HepG2 (cell line): ENCODE measurements at regions not wholly inside any gene's neighbourhood (a gene's known extent, or its start where the extent isn't known, plus 50 kb on each side); places are given as distances from the start of the nearest gene placed in this dataset.

Experiments
- ATAC-seq: fragments of 200-7000 bp; cut with Tn5 transposase; 3 replicates; pipeline ENCODE4 v1.9.1; 2020; ENCODE audit warnings: mild to moderate bottlenecking, moderate library complexity
- BruUV-seq: library from RNA; stranded (reverse); fragments of 400-500 nt; replicated peaks from 2 replicates; lab custom pipeline; 2021; lab: Mats Ljungman, UMichigan
- CTCF ChIA-PET: fragments of 300-600 bp; formaldehyde crosslinking; extraction: SDS; loops from one replicate; lab custom pipeline; 2021; ENCODE audit warnings: low total read pairs, inconsistent platforms, low intra/inter-chr PET ratio; lab: Yijun Ruan, JAX
- POLR2A ChIA-PET: fragments of 350-600 bp; sonication (Branson Sonifier 250); formaldehyde crosslinking; loops from one replicate; lab custom pipeline; 2020; ENCODE audit warnings: antibody characterized with exemption, inconsistent platforms; lab: Yijun Ruan, JAX
- DNase-seq: peaks from one replicate; pipeline ENCODE4 v3.0.0-alpha.2; 2015; ENCODE audit warnings: low spot score
- FAIRE-seq: peaks from 3 replicates; lab custom pipeline; 2011; peaks lifted over from hg19 to GRCh38; lab: Jason Lieb, UNC
- H2AFZ ChIP-seq: one replicate; pipeline ENCODE4 v1.6.1; 2011; ENCODE audit warnings: low read length, inconsistent platforms
- H3K27ac ChIP-seq: fragments of 300-600 bp; 3 replicates; pipeline ENCODE4 v1.8.0; 2011; ENCODE audit warnings: mixed run types, mild to moderate bottlenecking, mixed read lengths, low read length, inconsistent platforms; ENCODE audit not compliant: insufficient read depth; ENCODE audit errors: extremely low read length
- H3K27me3 ChIP-seq, 2 experiments: fragments of 200-600 bp in 1 of 2; 2 replicates in 1 of 2; 3 replicates in 1 of 2; pipeline versions ENCODE4 v1.6.0 to v1.8.0; 2011; ENCODE audit warnings: low read length in 2 of 2, mild to moderate bottlenecking in 2 of 2, moderate library complexity in 2 of 2, inconsistent platforms in 1 of 2; ENCODE audit not compliant: insufficient read depth in 2 of 2, control insufficient read depth in 1 of 2
- H3K36me3 ChIP-seq, 2 experiments: fragments of 200-600 bp in 1 of 2; replicated peaks in 1 of 2; 2 replicates in 1 of 2; 3 replicates in 1 of 2; pipeline versions ENCODE4 v1.5.1 to v1.8.0; 2011; ENCODE audit warnings: low read length in 2 of 2, inconsistent platforms in 1 of 2; ENCODE audit not compliant: insufficient read depth in 2 of 2, control insufficient read depth in 1 of 2
- H3K4me1 ChIP-seq: 2 replicates; pipeline ENCODE4 v1.5.1; 2012; ENCODE audit warnings: low read length, inconsistent platforms; ENCODE audit not compliant: insufficient read depth
- H3K4me2 ChIP-seq: 2 replicates; pipeline ENCODE4 v1.6.0; 2011; ENCODE audit warnings: low read depth, low read length, inconsistent platforms
- H3K4me3 ChIP-seq, 3 experiments: fragments of 200-600 bp in 1 of 3; sonication (generic), shearing (Covaris generic) in 1 of 3; replicated peaks in 1 of 3; 2 replicates each; pipeline ENCODE4 v1.5.1; 2011 to 2016; ENCODE audit warnings: low read length in 3 of 3, inconsistent platforms in 2 of 3, low read depth in 2 of 3, mild to moderate bottlenecking in 2 of 3, control low read depth in 1 of 3, mixed read lengths in 1 of 3; ENCODE audit not compliant: insufficient read depth in 1 of 3
- H3K79me2 ChIP-seq: one replicate; pipeline ENCODE4 v1.6.1; 2011; ENCODE audit warnings: low read length, inconsistent platforms; ENCODE audit not compliant: insufficient read depth
- H3K9ac ChIP-seq: 2 replicates; pipeline ENCODE4 v1.6.0; 2011; ENCODE audit warnings: mild to moderate bottlenecking, low read depth, low read length, inconsistent platforms; ENCODE audit not compliant: insufficient read depth
- H3K9me3 ChIP-seq: 2 replicates; pipeline ENCODE4 v1.5.1; 2012; ENCODE audit warnings: mild to moderate bottlenecking, low read length
- H4K20me1 ChIP-seq: 2 replicates; pipeline ENCODE4 v1.6.0; 2011; ENCODE audit warnings: inconsistent platforms, mild to moderate bottlenecking, low read length, moderate library complexity; ENCODE audit not compliant: insufficient read depth
- BRD4 ChIP-seq: sonication (generic); formaldehyde crosslinking; IDR thresholded peaks from 2 replicates; pipeline ENCODE4 v1.4.0; 2020; ENCODE audit warnings: missing genetic modification reagents
- FOXK2 ChIP-seq: fragments of 450-650 bp; IDR thresholded peaks from 2 replicates; pipeline ENCODE4 v1.6.1; 2016
- GMEB2 ChIP-seq: IDR thresholded peaks from 2 replicates; pipeline ENCODE4 v1.6.1; 2016; ENCODE audit warnings: missing biosample characterization, missing genetic modification reagents, low read depth
- HIVEP1 ChIP-seq: sonication (generic); formaldehyde crosslinking; IDR thresholded peaks from 2 replicates; pipeline ENCODE4 v1.4.0; 2020; ENCODE audit warnings: mild to moderate bottlenecking, missing genetic modification reagents
- JARID2 ChIP-seq: sonication (generic); formaldehyde crosslinking; IDR thresholded peaks from 2 replicates; pipeline ENCODE4 v1.8.1; 2023; ENCODE audit warnings: missing genetic modification reagents, inconsistent platforms; ENCODE audit not compliant: insufficient replicate concordance
- NFYB ChIP-seq: sonication (generic); formaldehyde crosslinking; IDR thresholded peaks from 2 replicates; pipeline ENCODE4 v1.4.0; 2020; ENCODE audit warnings: missing genetic modification reagents
- NR2F1 ChIP-seq, 2 experiments: fragments of 450-650 bp in 1 of 2; formaldehyde crosslinking in 1 of 2; IDR thresholded peaks; 2 replicates each; pipeline versions ENCODE4 v1.5.0 to v1.6.1; 2016 to 2020; ENCODE audit warnings: mild to moderate bottlenecking in 1 of 2, missing compliant biosample characterization in 1 of 2, missing genetic modification reagents in 1 of 2, moderate library complexity in 1 of 2
- RFXANK ChIP-seq: IDR thresholded peaks from 2 replicates; pipeline ENCODE4 v1.6.1; 2016
- THYN1 ChIP-seq: sonication (generic); formaldehyde crosslinking; IDR thresholded peaks from 2 replicates; pipeline ENCODE4 v1.8.1; 2023; ENCODE audit warnings: low read depth, mild to moderate bottlenecking, moderate library complexity, missing genetic modification reagents, borderline replicate concordance
- ZNF207 ChIP-seq: fragments of 450-650 bp; IDR thresholded peaks from 2 replicates; pipeline ENCODE4 v1.6.1; 2016; ENCODE audit warnings: antibody characterized with exemption, borderline replicate concordance
- ZNF550 ChIP-seq: sonication (generic); formaldehyde crosslinking; IDR thresholded peaks from 2 replicates; pipeline ENCODE4 v1.4.0; 2020; ENCODE audit warnings: mild to moderate bottlenecking, missing genetic modification reagents, borderline replicate concordance
- ZNF556 ChIP-seq: sonication (generic); formaldehyde crosslinking; IDR thresholded peaks from 2 replicates; pipeline ENCODE4 v1.4.0; 2020; ENCODE audit warnings: mild to moderate bottlenecking, missing genetic modification reagents, borderline replicate concordance
- ZNF607 ChIP-seq: sonication (generic); formaldehyde crosslinking; IDR thresholded peaks from 2 replicates; pipeline ENCODE4 v1.5.1; 2020; ENCODE audit warnings: missing genetic modification reagents, mild to moderate bottlenecking, borderline replicate concordance
- ZNF639 ChIP-seq: conservative IDR thresholded peaks from 2 replicates; pipeline ENCODE4 v1.6.1; 2018; ENCODE audit warnings: missing genetic modification reagents
- ZNF713 ChIP-seq: sonication (generic); formaldehyde crosslinking; IDR thresholded peaks from 2 replicates; pipeline ENCODE4 v1.4.0; 2020; ENCODE audit warnings: mild to moderate bottlenecking, missing genetic modification reagents
- ZNF768 ChIP-seq: sonication (generic); formaldehyde crosslinking; IDR thresholded peaks from 2 replicates; pipeline ENCODE4 v1.4.0; 2020; ENCODE audit warnings: missing genetic modification reagents
- WGBS: methylation state at CpG from one replicate; pipeline ENCODE4 v1.1.6; 2017; ENCODE audit warnings: low lambda C conversion rate; 5-methylcytosine and 5-hydroxymethylcytosine counted together
- in situ Hi-C: cut with HindIII; loops from 2 replicates; pipeline ENCODE4 v1.10.0; 2017; ENCODE audit warnings: low pct_unique_long_range_greater_than_20kb; ENCODE audit not compliant: extremely low pct_ligation_motif_present
- intact Hi-C: fragments of 100-400 bp; cut with micrococcal nuclease; formaldehyde crosslinking; loops from one replicate; pipeline ENCODE4 v1.10.0; 2022; ENCODE audit not compliant: unreplicated experiment
- TF ChIP-seq, protein P1 (sequence below): sonication (generic); formaldehyde crosslinking; IDR thresholded peaks from 2 replicates; pipeline ENCODE4 v1.4.0; 2020; ENCODE audit warnings: missing genetic modification reagents
- TF ChIP-seq, protein P2 (sequence below): sonication (generic); formaldehyde crosslinking; conservative IDR thresholded peaks from 2 replicates; pipeline ENCODE4 v1.8.0; 2022; ENCODE audit warnings: missing genetic modification reagents

DNA sequence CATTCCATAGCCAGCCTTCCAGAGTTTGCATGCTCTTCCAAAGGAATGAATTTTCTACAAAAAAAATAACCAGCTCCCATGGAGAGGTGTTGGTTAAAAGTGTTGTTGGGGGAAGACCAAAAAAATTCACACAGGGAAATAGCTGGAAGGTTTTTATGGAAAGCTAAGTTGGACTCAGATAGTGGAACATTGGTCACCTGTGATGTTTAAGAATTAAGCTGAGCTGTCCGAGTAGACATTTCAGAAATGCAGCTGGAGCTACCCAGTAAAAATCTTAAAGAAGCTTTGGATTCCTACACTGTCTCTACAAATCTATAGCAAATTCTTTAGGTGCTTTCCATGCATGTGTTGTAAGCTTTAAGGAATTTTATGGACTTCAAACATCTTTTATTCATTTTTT, 155.5 kb downstream of the THBS2 start:
- in situ Hi-C loops (no loop called here), intact Hi-C loops (no loop called here)
- H3K4me1 ChIP-seq, result no peaks in the 10 kb centered on the region
- FAIRE-seq, result no peak
- H3K27ac ChIP-seq, result no peak overlapping the region
- DNase-seq, result no peak
- 14% methylated on average over 1 of the region's 1 CpG for WGBS
- ATAC-seq, result no peak
- CTCF ChIA-PET, result no interaction called here
- no peaks in the 10 kb centered on the region for H3K9me3 ChIP-seq
- peaks cover 0 to 13% of the 10 kb centered on the region in 2 experiments for H3K27me3 ChIP-seq
- H3K4me3 ChIP-seq, result no peak overlapping the region
- BruUV-seq, result no TSS peak
- no peaks in the 10 kb centered on the region for H4K20me1 ChIP-seq
- POLR2A ChIA-PET, result no interaction called here
- no peaks in the 10 kb centered on the region for H3K36me3 ChIP-seq
- no peak overlapping the region for H2AFZ ChIP-seq
- no peak overlapping the region for H3K4me2 ChIP-seq
- no peak overlapping the region for H3K9ac ChIP-seq
- H3K79me2 ChIP-seq, result no peaks in the 10 kb centered on the region
- TF ChIP-seq ZNF207, result no peak
- no peak for TF ChIP-seq ZNF556 (CRISPR knock-in tag)
- TF ChIP-seq, protein P1, sequence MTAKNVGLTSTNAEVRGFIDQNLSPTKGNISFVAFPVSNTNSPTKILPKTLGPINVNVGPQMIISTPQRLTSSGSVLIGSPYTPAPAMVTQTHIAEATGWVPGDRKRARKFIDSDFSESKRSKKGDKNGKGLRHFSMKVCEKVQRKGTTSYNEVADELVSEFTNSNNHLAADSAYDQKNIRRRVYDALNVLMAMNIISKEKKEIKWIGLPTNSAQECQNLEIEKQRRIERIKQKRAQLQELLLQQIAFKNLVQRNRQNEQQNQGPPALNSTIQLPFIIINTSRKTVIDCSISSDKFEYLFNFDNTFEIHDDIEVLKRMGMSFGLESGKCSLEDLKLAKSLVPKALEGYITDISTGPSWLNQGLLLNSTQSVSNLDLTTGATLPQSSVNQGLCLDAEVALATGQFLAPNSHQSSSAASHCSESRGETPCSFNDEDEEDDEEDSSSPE (CRISPR knock-in tag), result no peak
- TF ChIP-seq NR2F1 (CRISPR knock-in tag; IDR thresholded peaks at IDR 0.05), result no peak
- no peak for TF ChIP-seq FOXK2
- no peak for TF ChIP-seq ZNF639
- no peak for TF ChIP-seq JARID2 (CRISPR knock-in tag)
- no peak for TF ChIP-seq ZNF550
- TF ChIP-seq, protein P2, sequence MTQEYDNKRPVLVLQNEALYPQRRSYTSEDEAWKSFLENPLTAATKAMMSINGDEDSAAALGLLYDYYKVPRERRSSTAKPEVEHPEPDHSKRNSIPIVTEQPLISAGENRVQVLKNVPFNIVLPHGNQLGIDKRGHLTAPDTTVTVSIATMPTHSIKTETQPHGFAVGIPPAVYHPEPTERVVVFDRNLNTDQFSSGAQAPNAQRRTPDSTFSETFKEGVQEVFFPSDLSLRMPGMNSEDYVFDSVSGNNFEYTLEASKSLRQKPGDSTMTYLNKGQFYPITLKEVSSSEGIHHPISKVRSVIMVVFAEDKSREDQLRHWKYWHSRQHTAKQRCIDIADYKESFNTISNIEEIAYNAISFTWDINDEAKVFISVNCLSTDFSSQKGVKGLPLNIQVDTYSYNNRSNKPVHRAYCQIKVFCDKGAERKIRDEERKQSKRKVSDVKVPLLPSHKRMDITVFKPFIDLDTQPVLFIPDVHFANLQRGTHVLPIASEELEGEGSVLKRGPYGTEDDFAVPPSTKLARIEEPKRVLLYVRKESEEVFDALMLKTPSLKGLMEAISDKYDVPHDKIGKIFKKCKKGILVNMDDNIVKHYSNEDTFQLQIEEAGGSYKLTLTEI (CRISPR knock-in tag), result no peak
- TF ChIP-seq HIVEP1 (CRISPR knock-in tag), result no peak
- no peak for TF ChIP-seq THYN1 (CRISPR knock-in tag)
- TF ChIP-seq ZNF607 (CRISPR knock-in tag), result no peak
- TF ChIP-seq BRD4 (CRISPR knock-in tag), result no peak
- TF ChIP-seq ZNF768 (CRISPR knock-in tag), result no peak
- TF ChIP-seq RFXANK, result no peak
- TF ChIP-seq ZNF713, result no peak
- no peak for TF ChIP-seq GMEB2
- no peak for TF ChIP-seq NFYB (CRISPR knock-in tag)
